Loucy (cell line): ENCODE measurements at regions not wholly inside any gene's neighbourhood (a gene's known extent, or its start where the extent isn't known, plus 50 kb on each side); places are given as distances from the start of the nearest gene placed in this dataset.

Experiments
- CTCF ChIP-seq: fragments of 200-600 bp; sonication (generic); conservative IDR thresholded peaks from 2 replicates; pipeline ENCODE4 v1.5.1; 2014; ENCODE audit warnings: mild to moderate bottlenecking, antibody characterized with exemption, low read length
- EZH2phosphoT487 ChIP-seq: fragments of 200-600 bp; IDR thresholded peaks from 2 replicates; pipeline ENCODE4 v1.6.1; 2018; ENCODE audit warnings: antibody characterized with exemption, mild to moderate bottlenecking, moderate library complexity, borderline replicate concordance

GRCh38 chr9:84485539-84485938, 145.0 kb upstream of the SLC28A3 start:
- TF ChIP-seq CTCF: no peak
- TF ChIP-seq EZH2phosphoT487: no peak
